ENCODE measurements at regions not wholly inside any gene's neighbourhood (a gene's known extent, or its start where the extent isn't known, plus 50 kb on each side); places are given as distances from the start of the nearest gene placed in this dataset.

DNA sequence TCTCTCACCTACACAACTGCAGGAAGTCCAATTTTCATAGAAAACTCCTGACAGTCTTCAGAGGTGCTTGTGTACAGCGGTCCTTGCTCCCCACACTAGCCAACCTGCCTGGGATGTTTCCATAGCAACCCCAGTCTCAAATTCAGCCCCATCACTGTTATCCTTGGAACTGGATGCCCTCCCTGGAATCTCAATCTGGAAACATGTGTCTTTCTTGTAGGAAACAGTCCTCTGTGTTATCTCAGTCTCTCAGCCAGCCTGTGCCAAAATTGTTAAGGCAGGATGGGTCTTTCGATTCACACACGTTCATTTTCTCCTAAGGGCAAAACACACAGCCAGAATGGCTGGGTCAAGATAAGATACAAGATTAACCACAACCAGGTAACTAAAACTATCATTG lies 295.5 kb upstream of the RND3 start:
- no peak for TF ChIP-seq RAD21 (IDR thresholded peaks at IDR 0.05; ENCODE audit: low read depth)
- TF ChIP-seq TEAD4 (IDR thresholded peaks at IDR 0.05): no peak
- TF ChIP-seq, protein P1, sequence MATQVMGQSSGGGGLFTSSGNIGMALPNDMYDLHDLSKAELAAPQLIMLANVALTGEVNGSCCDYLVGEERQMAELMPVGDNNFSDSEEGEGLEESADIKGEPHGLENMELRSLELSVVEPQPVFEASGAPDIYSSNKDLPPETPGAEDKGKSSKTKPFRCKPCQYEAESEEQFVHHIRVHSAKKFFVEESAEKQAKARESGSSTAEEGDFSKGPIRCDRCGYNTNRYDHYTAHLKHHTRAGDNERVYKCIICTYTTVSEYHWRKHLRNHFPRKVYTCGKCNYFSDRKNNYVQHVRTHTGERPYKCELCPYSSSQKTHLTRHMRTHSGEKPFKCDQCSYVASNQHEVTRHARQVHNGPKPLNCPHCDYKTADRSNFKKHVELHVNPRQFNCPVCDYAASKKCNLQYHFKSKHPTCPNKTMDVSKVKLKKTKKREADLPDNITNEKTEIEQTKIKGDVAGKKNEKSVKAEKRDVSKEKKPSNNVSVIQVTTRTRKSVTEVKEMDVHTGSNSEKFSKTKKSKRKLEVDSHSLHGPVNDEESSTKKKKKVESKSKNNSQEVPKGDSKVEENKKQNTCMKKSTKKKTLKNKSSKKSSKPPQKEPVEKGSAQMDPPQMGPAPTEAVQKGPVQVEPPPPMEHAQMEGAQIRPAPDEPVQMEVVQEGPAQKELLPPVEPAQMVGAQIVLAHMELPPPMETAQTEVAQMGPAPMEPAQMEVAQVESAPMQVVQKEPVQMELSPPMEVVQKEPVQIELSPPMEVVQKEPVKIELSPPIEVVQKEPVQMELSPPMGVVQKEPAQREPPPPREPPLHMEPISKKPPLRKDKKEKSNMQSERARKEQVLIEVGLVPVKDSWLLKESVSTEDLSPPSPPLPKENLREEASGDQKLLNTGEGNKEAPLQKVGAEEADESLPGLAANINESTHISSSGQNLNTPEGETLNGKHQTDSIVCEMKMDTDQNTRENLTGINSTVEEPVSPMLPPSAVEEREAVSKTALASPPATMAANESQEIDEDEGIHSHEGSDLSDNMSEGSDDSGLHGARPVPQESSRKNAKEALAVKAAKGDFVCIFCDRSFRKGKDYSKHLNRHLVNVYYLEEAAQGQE (IDR thresholded peaks at IDR 0.05; ENCODE audit: low read depth): no peak
- no peak for TF ChIP-seq EP300 (IDR thresholded peaks at IDR 0.05; ENCODE audit: borderline replicate concordance)
- TF ChIP-seq FOXM1 (IDR thresholded peaks at IDR 0.05; ENCODE audit: borderline replicate concordance, low read depth): no peak
- TF ChIP-seq, protein P2, sequence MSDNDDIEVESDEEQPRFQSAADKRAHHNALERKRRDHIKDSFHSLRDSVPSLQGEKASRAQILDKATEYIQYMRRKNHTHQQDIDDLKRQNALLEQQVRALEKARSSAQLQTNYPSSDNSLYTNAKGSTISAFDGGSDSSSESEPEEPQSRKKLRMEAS (IDR thresholded peaks at IDR 0.05): no peak
- no peak for TF ChIP-seq NFIC (IDR thresholded peaks at IDR 0.05)
- no peak for TF ChIP-seq ZBTB7A (IDR thresholded peaks at IDR 0.05; ENCODE audit: low read depth)
- TF ChIP-seq YY1 (IDR thresholded peaks at IDR 0.05; ENCODE audit: low read depth): no peak
- TF ChIP-seq CEBPB (IDR thresholded peaks at IDR 0.05): no peak
- TF ChIP-seq CREB1 (IDR thresholded peaks at IDR 0.05; ENCODE audit: low read depth): no peak
- TF ChIP-seq EGR1 (IDR thresholded peaks at IDR 0.05): no peak
- TF ChIP-seq, protein P3, sequence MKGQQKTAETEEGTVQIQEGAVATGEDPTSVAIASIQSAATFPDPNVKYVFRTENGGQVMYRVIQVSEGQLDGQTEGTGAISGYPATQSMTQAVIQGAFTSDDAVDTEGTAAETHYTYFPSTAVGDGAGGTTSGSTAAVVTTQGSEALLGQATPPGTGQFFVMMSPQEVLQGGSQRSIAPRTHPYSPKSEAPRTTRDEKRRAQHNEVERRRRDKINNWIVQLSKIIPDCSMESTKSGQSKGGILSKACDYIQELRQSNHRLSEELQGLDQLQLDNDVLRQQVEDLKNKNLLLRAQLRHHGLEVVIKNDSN (IDR thresholded peaks at IDR 0.05): no peak
- TF ChIP-seq TAF1 (IDR thresholded peaks at IDR 0.05; ENCODE audit: low read depth): no peak
- no peak for TF ChIP-seq TCF12 (IDR thresholded peaks at IDR 0.05; ENCODE audit: low read depth)

DNA sequence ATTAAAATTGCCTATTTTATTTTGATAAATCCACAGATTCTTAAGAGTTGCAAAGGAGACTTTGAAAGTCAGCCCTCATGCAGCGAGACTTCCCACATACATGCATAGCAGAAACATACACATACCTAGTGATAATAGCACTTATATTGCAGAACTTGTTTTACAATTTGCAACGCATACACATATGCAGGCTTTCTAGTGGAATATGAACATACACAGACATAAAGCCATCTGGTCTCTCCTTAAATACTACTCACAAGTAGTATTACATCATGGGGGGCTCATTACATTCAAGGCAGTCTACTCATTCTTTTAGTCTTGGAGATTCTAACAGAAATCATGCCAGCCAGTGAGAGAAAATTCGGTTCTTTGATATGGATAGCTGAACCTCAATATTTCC lies 295.1 kb upstream of the RND3 start:
- TF ChIP-seq NFIC (IDR thresholded peaks at IDR 0.05): no peak
- TF ChIP-seq CREB1 (IDR thresholded peaks at IDR 0.05; ENCODE audit: low read depth): no peak

DNA sequence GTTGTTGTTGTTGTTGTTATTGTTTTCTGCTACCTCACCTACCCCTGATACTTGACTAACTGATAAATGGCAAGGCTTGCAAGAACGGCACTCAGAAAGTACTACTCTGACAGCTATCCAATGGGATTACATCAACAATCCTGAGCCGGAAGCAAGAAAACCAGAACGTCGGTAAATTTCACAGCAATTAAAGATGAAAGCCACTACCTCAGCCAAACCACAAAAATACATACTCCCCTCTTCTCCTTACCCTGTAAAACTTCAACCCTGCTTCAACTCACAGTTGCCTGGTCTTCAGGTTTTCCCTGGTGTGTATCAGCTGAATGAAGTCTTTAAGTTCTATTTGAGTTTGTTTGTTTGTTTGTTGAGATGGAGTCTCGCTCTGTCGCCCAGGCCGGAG lies 293.7 kb upstream of the RND3 start:
- TF ChIP-seq EP300 (IDR thresholded peaks at IDR 0.05; ENCODE audit: borderline replicate concordance) (no peak), TCF12 (IDR thresholded peaks at IDR 0.05; ENCODE audit: low read depth) (no peak)
- TF ChIP-seq, protein P2 (IDR thresholded peaks at IDR 0.05): no peak
- TF ChIP-seq, protein P1 (IDR thresholded peaks at IDR 0.05; ENCODE audit: low read depth): no peak

DNA sequence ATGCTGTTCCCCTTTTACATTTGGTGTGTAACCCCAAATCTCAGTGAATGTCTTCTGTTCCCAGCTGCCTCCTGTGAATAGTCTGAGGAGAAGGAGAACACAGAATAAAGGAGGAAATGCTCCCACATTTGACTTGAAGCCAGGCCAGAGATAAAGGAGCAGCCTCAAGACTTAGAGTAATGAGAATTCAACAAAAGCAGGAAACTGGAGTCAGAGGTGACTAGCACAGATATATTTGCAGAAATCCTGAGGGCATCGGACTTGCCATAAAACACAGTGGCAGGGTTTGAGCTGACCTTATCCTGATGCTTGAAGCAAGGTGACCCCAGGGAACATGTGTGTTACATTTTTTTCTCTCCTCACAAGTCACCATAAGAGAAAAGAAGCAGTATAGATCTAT lies 291.4 kb upstream of the RND3 start:
- TF ChIP-seq RAD21 (IDR thresholded peaks at IDR 0.05; ENCODE audit: low read depth): no peak
- TF ChIP-seq FOXM1 (IDR thresholded peaks at IDR 0.05; ENCODE audit: borderline replicate concordance, low read depth): no peak
- TF ChIP-seq, protein P1 (IDR thresholded peaks at IDR 0.05; ENCODE audit: low read depth): no peak
- no peak for TF ChIP-seq EGR1 (IDR thresholded peaks at IDR 0.05)
- no peak for TF ChIP-seq ZBTB7A (IDR thresholded peaks at IDR 0.05; ENCODE audit: low read depth)
- no peak for TF ChIP-seq NFIC (IDR thresholded peaks at IDR 0.05)
- TF ChIP-seq, protein P2 (IDR thresholded peaks at IDR 0.05): no peak
- TF ChIP-seq CEBPB (IDR thresholded peaks at IDR 0.05): no peak
- TF ChIP-seq, protein P3 (IDR thresholded peaks at IDR 0.05): no peak
- no peak for TF ChIP-seq TEAD4 (IDR thresholded peaks at IDR 0.05)
- TF ChIP-seq TCF12 (IDR thresholded peaks at IDR 0.05; ENCODE audit: low read depth): no peak
- no peak for TF ChIP-seq TAF1 (IDR thresholded peaks at IDR 0.05; ENCODE audit: low read depth)
- TF ChIP-seq YY1 (IDR thresholded peaks at IDR 0.05; ENCODE audit: low read depth): no peak

DNA sequence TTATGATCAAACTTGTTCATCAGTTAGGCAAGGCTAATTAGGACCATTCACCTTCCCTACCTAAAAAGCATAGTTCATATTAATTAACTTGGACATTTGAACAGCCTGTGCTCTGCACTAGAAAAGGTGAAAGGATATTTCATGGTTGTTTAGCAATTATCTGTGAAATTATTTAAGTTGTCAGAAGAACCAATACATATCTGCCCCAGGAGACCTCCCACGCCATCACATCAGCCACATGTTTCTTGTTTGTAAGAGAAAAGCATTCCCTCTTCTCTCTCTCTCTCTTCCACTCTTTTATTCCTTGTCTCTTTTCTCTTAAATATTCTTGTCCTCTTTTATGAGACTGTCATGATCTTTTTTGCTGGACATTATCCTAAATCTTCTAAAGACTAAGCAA lies 282.0 kb upstream of the RND3 start:
- TF ChIP-seq, protein P3 (IDR thresholded peaks at IDR 0.05): no peak
